Esophagus squamous epithelium (tissue), 5 donors: ENCODE measurements at regions not wholly inside any gene's neighbourhood (a gene's known extent, or its start where the extent isn't known, plus 50 kb on each side); places are given as distances from the start of the nearest gene placed in this dataset.

Experiments used
- DNase-seq: peaks from one replicate; lab custom pipeline; 2025; lab: John Stamatoyannopoulos, UW
- H3K27ac ChIP-seq, 4 donors: fragments of 200-600 bp; sonication (generic); one replicate each; pipeline ENCODE4 v1.5.1; 2016 to 2019; ENCODE audit warnings: mild to moderate bottlenecking in 1 of 4
- H3K27me3 ChIP-seq, 4 donors: fragments of 200-600 bp; sonication (generic); 1 replicate in 3 of 4; 2 replicates in 1 of 4; pipeline versions ENCODE4 v1.5.1 to v1.6.0; 2017 to 2021; ENCODE audit warnings: antibody characterized with exemption in 1 of 4
- H3K36me3 ChIP-seq, 3 donors: fragments of 200-600 bp; sonication (generic); one replicate each; pipeline ENCODE4 v1.5.1; 2016 to 2019
- H3K4me1 ChIP-seq, 3 donors: fragments of 200-600 bp; sonication (generic); one replicate each; pipeline ENCODE4 v1.5.1; 2017 to 2019
- H3K4me3 ChIP-seq, 4 donors: fragments of 200-600 bp; sonication (generic); 1 replicate in 3 of 4; 2 replicates in 1 of 4; pipeline ENCODE4 v1.5.1; 2016 to 2019; ENCODE audit warnings: mild to moderate bottlenecking in 2 of 4, moderate library complexity in 1 of 4
- H3K9me3 ChIP-seq, 3 donors: fragments of 200-600 bp; sonication (generic); one replicate each; pipeline ENCODE4 v1.5.1; 2016 to 2019
- POLR2A ChIP-seq, 4 donors: fragments of 450-650 bp; IDR thresholded peaks; one replicate each; pipeline ENCODE4 v1.6.1; 2017; ENCODE audit warnings: antibody characterized with exemption in 4 of 4, mild to moderate bottlenecking in 4 of 4, moderate library complexity in 3 of 4
- WGBS, 2 donors: methylation state at CpG; one replicate each; pipeline ENCODE4 v1.1.5; 2018; 5-methylcytosine and 5-hydroxymethylcytosine counted together
- intact Hi-C: fragments of 100-400 bp; cut with DNase I; formaldehyde crosslinking; loops from one replicate; pipeline ENCODE4 v1.15.0; 2022
- TF ChIP-seq, protein P1 (sequence below), 6 experiments: fragments of 450-650 bp in 4 of 6; fragments of 200-600 bp in 2 of 6; sonication (generic) in 2 of 6; IDR thresholded peaks; one replicate each; pipeline ENCODE4 v1.5.1; 2016 to 2019; ENCODE audit warnings: antibody characterized with exemption in 6 of 6, mild to moderate bottlenecking in 4 of 6, moderate library complexity in 4 of 6
- donor health status: DM: yes; HTN: yes; CAD: no.

DNA sequence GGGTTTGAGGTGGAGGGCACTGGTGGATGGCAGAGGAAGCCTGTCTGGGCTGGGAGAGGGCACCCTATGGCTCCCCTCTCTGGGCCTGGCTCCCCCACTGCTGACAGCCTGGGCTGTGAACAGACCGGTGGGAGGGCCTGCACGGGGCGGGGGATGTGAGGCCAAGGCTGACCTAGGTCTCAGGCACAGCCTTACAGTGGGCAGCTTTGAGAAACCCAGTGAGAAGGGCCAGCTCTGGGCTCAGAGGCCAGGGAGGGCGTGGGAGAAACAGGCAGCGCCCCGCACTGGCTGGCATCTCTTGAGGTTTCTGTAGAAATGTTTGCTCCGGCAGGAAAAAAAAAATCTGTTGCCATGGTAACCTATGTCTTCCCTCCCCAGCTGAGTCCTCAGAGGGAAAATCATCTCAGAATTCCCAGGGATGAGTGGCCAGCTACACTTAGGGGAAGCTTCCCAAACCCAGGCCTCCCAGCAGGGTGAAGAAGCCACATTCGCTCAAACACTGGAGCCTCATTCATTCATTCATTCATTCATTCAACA is 71.7 kb upstream of the TAF1B start:
- no peaks in the 10 kb centered on the region for H3K27me3 ChIP-seq
- no peaks in the 10 kb centered on the region for H3K36me3 ChIP-seq
- WGBS, 2 donors = 57% methylated on average over 7 of the region's 8 CpGs; no CpG with 5 or more reads in 1 of the 2 donors
- TF ChIP-seq POLR2A (IDR thresholded peaks at IDR 0.05) = no peak
- TF ChIP-seq, protein P1, sequence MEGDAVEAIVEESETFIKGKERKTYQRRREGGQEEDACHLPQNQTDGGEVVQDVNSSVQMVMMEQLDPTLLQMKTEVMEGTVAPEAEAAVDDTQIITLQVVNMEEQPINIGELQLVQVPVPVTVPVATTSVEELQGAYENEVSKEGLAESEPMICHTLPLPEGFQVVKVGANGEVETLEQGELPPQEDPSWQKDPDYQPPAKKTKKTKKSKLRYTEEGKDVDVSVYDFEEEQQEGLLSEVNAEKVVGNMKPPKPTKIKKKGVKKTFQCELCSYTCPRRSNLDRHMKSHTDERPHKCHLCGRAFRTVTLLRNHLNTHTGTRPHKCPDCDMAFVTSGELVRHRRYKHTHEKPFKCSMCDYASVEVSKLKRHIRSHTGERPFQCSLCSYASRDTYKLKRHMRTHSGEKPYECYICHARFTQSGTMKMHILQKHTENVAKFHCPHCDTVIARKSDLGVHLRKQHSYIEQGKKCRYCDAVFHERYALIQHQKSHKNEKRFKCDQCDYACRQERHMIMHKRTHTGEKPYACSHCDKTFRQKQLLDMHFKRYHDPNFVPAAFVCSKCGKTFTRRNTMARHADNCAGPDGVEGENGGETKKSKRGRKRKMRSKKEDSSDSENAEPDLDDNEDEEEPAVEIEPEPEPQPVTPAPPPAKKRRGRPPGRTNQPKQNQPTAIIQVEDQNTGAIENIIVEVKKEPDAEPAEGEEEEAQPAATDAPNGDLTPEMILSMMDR (IDR thresholded peaks at IDR 0.05) = no peak
- peak overlapping the region; percentile 68 to 87 (median 74) for H3K27ac ChIP-seq
- H3K4me1 ChIP-seq = peaks cover 23 to 76% (median 37%) of the 10 kb centered on the region in 3 donors
- no peaks in the 10 kb centered on the region for H3K9me3 ChIP-seq
- no peak for DNase-seq
- H3K4me3 ChIP-seq = no peak overlapping the region
- intact Hi-C loops = no loop called here

DNA sequence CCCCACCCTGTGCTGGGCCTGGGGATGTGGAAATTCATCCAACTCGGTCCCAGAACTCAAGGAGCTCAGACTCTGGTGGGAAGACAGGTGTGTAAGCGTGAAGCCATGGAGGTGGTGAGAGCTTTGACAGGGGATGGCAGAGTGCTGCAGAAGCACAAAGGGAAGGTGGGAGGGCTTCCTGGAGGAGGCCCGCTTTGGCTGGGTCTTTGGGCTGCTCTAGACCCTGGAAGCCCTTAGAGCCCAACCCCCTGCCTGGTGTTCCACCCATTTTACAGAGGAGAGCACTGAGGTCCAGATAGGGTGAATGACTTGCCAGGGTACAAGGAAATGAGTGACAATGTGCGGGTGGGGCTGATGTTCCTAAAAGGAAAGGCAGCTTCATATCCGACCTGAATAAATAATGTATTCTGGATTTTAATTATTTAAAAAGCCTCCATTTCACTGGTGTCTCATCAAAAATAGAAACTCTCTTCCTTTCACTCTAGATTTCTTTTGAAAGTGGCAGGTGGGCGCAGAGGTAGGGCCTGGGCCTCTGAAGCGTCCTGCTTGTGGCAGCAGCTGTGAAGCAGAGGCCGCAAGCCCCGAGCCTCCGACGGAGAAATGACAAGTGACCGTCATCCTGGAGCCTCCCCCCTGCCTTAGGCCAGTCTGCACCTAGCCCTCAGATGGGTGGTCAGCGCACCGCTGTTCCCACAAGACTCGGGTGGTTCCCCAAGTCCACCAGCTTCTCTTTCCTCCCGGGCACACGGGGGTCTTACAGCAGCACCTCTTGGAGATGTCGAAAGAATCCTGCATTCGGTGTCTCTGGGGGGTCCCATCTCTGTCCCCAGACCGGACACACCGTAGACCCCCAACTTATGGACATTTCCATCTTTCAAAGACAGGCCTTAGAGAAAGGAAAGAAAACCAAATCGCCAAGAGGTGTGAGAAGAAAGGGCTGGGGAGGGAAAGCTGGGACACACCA is 71.0 kb upstream of the TAF1B start:
- Histone ChIP-seq H3K36me3 (no peaks in the 10 kb centered on the region), H3K4me1 (peaks cover 23 to 68% (median 34%) of the 10 kb centered on the region in 3 donors), H3K27me3 (no peaks in the 10 kb centered on the region), H3K4me3 (no peak overlapping the region), H3K27ac (peak overlapping the region in 2 of 4 donors; percentile 5 to 68), H3K9me3 (no peaks in the 10 kb centered on the region)
- TF ChIP-seq, protein P1 (IDR thresholded peaks at IDR 0.05) = no peak
- no peak for TF ChIP-seq POLR2A (IDR thresholded peaks at IDR 0.05)
- intact Hi-C loops = no loop called here
- 80 to 90% methylated on average over 15 to 16 of the region's 22 CpGs for WGBS, 2 donors
- no peak for DNase-seq

DNA sequence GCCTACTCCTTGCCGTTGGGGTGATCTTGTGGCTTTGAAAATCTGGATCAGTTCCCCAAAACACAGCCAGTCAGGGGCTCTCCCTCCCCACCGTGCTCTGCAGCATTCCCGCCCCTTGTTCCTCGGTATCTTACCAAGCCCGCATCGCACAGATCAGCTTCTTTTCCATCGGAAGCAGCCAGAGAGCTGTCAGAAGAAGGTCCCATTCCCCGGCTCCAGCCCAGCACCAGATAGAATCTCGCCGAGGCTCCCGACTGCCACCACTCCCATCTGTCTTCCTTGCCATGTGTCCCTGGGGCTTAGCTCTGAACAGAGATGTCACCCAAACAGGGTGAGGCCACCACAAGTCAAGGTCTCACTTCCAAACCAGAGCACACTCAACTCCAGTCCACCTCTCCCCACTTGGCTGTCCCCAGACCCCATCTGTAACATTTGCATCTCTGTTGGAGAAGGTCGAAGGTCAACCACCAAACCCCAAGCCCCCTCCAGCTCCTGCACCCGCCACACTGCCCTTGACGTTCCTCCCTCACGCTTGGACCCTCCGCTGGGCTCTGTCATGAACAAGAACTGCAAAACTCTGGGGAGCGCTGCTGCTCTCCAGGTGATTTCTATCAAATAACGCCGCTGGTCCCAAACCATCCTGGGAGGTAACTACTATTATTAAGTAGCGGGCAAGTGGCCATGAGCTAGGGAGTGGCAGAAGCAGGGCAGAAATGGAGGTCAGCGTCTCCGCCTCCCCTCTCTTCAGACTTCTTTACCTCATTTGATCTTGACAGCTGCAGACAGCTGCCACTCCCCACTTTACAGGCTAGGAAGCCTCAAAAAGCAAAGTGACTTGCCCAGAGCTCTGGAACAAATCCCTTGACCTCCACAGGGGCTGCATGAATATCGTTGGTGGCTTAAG is 70.0 kb upstream of the TAF1B start:
- intact Hi-C loops = no loop called here
- no peak for TF ChIP-seq POLR2A (IDR thresholded peaks at IDR 0.05)
- TF ChIP-seq, protein P1 (IDR thresholded peaks at IDR 0.05) = no peak
- H3K27ac ChIP-seq = peak overlapping the region; percentile 5 to 33 (median 16)
- H3K9me3 ChIP-seq = no peaks in the 10 kb centered on the region
- no peak for DNase-seq
- no peaks in the 10 kb centered on the region for H3K36me3 ChIP-seq
- peaks cover 23 to 68% (median 35%) of the 10 kb centered on the region in 3 donors for H3K4me1 ChIP-seq
- no peaks in the 10 kb centered on the region for H3K27me3 ChIP-seq
- 71 to 80% methylated on average over 16 to 20 of the region's 23 CpGs for WGBS, 2 donors
- no peak overlapping the region for H3K4me3 ChIP-seq

DNA sequence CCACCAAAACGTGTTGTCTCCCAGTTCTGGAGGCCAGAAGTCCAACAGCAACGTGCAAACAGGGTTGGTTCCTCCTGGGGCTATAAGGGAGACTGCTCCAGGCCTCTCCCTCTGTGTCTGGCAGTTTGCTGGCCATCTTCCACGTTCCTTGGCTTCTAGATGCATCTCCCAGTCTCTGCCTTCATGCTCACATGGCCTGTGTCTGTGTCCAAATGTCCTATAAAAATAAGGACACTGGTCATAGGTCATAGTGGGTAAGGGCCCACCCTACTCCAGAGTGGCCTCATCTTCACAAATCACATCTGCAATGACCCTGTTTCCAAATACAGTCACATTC is 69.4 kb upstream of the TAF1B start:
- no peak for DNase-seq
- Histone ChIP-seq H3K36me3 (no peaks in the 10 kb centered on the region), H3K9me3 (no peaks in the 10 kb centered on the region), H3K4me1 (peaks cover 26 to 68% (median 35%) of the 10 kb centered on the region in 3 donors), H3K27ac (peak overlapping the region in 3 of 4 donors; percentile 10 to 33 (median 23)), H3K27me3 (no peaks in the 10 kb centered on the region), H3K4me3 (no peak overlapping the region)
- intact Hi-C loops = no loop called here
- WGBS, 2 donors = 26% methylated on average over 3 of the region's 3 CpGs; no CpG with 5 or more reads in 1 of the 2 donors
- no peak for TF ChIP-seq POLR2A (IDR thresholded peaks at IDR 0.05)
- TF ChIP-seq, protein P1 (IDR thresholded peaks at IDR 0.05) = no peak
